GM18870 (cell line): ENCODE measurements at regions not wholly inside any gene's neighbourhood (a gene's known extent, or its start where the extent isn't known, plus 50 kb on each side); places are given as distances from the start of the nearest gene placed in this dataset.

Source experiments
- ATAC-seq: cut with Tn5 transposase; IDR thresholded peaks from one replicate; pipeline ENCODE4 v1.9.1; 2021; ENCODE audit warnings: moderate library complexity; ENCODE audit not compliant: unreplicated experiment

DNA sequence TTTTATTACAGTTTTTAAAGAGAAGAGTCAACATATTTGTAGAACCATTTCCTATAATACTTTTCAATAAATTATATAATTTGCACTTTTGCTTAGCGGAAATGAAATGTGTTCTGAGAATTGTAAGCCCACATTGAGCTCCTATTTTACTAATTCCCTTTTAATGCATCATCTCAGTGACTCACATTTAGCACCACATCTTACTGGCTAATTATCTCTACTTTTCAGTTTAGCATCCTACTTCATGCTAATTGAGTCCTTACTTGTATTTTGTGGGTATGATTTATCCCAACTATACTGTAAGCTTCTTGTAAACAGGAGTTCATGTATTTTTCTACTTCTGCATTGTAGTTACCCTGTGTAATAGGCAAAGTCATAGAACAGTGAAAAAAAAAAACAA, 67.5 kb downstream of the TMX1 start:
- ATAC-seq, result no peak

GRCh38 chr14:51308866-51309265, 68.8 kb downstream of the TMX1 start:
- no peak for ATAC-seq

DNA sequence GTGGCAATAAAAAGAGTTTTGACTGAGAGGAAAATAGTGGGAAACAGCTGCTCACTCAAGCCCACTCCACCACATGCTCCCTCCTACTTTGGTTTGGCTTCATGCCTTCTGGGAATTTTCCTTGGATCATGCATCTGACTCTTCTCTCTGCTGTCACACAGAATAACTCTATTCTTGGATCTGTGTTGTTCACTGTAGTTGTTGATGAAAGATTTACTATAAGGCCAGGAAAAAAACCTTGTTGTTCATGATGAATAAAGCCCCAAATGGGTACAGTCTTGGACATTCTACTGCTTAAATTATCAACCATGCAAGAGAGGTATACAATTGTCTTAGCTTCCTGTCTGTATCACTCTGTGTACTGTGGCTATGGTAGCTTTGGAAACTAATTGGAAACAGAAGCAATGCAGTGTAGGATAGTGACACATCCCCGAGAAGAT, 70.5 kb downstream of the TMX1 start:
- no peak for ATAC-seq

DNA sequence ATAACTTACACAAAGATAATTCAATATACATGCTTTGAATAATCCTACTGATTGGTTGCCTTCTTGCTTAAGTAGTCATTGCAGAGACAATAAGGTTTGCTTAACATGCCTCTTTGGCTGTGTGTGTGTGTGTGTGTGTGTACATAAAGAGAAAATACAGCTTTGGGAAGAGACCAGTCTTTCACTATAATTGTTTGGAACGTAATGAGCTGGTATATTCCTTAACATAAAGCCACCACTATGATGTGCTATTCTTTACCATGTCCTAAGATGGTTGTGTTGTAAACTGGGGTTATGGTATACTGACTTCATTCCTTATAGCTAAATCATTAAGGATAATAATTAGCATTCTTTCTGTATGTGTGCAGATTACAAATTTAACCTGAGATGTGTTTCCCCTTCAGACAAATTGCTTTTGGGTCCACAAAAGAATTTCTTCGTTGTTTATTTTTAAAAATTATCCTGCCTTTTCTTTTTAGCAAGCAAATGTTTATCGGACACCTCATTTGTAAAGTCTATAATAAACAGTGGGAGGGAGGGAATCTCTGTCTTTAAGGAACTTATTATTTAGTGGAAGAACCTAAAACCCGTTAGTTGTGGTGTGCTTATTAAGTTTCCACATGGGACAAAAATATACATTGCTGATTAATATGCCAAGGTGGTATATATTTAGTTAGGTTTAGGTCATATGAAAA, 74.4 kb downstream of the TMX1 start:
- no peak for ATAC-seq

DNA sequence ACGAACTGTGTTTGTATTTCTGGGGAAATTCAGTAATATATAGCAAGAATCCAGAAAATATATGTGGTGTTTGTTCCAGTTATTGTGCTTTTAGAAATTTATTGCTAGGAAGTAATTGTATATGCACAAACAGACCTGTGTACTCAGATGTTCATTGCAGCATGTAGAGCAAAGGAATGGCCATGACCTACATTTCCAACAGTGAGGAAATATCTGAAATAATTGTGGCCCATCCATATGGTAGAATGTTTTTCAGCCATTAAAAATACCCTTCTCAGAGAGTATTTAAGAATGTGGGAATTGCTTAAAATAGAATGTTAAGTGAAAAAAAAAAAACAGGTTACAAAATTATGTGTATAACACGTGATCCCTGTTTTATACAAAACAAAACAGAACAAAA, 77.3 kb downstream of the TMX1 start:
- no peak for ATAC-seq

DNA sequence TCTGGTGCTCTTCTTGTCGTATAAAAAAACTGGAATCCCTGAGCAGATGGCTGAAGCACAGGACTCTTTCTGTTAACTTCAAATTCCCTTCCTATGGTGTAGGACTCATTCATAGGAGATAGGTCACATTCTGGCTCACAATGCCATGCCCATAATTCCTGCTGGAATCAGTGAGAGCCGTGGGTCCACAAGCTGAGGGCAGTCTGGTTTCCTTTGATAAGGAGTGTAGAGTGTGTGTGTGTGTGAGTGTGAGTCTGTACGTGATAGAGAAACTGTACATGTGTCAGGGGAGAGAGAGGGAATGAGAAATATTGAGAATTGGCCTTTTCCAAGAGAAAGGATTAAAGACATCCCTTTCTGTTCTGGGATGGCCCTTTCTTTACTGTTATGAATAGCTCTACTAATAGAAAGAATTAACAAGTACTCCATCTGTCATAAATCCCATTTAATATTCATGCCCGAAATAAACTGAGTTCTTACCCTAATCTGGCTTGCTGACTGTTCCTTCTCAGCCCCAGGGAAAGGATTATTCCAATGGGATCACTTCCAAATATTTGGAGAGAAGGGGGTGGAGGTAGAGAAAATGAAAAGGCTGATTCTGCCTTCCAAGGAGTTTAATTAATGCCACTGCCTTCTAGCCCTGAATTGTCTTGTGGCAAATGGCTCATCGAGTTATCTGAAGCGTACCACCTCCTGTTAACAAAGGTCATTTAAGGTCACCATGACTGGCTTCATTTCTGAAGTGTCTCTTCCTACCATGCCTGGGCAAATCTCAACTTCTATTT, 79.0 kb downstream of the TMX1 start:
- ATAC-seq, result no peak

DNA sequence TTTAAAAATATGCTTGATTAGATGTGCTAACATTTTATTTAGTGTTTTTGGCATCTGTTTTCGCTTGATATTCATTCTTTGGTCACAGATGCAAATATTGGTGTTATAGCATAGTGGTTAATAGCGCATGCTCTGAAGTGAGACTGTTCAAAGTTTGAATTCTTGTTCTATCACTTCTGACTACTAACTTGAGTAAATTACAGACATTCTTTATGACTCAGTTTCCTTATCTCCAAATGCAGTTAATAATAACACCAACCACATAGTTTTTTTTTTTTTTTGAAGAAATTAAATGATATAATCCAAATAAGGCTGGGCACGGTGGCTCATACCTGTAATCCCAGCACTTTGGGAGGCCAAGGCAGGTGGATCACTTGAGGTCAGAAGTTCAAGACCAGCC, 81.0 kb downstream of the TMX1 start:
- no peak for ATAC-seq

GRCh38 chr14:51323492-51323891, 83.4 kb downstream of the TMX1 start:
- ATAC-seq, result no peak

DNA sequence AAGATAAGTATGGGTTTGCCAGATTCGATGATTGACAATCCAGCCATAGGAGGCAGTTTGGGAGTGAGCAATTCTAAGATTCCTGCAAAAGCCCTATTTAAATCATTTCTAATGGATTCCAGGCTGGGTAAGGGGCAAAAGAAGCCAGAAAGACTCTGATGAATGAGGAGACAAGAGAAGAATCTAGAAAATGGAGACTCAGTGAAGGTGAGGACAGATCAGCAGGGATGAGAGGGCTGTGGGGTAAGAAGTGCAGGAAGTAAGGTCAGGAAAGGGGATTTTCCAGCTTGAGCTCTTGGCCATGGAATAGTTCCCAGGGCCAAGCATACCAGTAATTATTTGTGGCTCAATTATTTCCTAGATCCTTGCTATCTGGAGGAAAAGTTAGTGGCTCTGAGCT, 87.3 kb downstream of the TMX1 start:
- ATAC-seq, result no peak

DNA sequence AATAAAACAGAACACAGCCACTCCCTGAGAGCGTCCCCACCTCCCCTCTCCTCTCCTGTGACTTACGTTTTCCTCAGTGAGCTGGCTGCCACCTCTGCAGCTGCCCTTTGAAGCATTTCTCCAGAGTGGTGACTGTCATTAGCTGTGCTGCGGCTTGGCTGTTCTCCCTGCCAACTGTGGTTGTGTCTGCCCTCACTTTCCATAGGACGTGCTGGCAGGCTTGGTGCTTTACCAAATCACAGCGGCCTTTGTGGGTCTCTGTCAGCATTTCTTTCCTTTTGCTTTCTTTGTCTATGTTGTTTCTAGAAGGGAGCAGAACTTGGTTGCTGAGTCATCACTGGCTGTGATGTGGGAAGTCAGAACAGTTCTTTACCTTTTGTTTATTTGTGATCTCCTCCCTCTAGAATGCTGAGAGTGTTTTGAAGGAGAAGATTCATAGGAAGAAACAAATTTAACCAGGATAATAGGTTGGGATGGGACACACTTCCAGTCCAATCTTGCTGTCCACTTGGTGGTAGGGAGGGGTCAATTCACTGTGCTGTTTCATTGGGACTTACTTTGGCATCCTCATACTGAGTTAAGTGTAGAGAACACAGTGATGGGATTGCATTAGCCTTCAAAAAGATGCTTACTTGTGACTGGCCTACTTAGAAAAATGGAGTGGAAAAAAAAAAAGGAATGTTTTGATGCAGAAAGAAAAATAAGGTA, 88.2 kb downstream of the TMX1 start:
- no peak for ATAC-seq

GRCh38 chr14:51328772-51329353, 88.8 kb downstream of the TMX1 start:
- ATAC-seq, result no peak

- no peak for ATAC-seq
Measured at GRCh38 chr14:51331486-51332367, 91.7 kb downstream of the TMX1 start.

DNA sequence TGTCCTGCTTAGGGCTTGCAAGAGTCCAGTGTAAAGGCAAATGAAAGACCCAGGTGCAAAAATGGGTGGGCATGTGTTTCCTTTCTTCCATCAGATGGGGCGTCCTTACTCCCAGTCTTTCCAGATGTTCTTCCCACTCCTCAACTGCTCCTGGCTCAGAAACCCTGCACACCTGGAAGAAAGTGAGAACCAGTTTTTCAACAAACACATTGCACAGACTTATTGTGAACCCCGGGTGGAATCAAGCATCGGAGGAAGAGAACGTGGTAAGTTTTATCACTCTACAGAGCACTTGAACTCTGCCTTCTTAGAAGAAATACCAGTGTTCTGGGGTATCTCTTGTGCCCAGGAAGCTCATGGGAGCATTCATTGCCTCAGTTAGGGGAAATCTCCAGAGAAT, 93.3 kb downstream of the TMX1 start:
- ATAC-seq, result no peak

DNA sequence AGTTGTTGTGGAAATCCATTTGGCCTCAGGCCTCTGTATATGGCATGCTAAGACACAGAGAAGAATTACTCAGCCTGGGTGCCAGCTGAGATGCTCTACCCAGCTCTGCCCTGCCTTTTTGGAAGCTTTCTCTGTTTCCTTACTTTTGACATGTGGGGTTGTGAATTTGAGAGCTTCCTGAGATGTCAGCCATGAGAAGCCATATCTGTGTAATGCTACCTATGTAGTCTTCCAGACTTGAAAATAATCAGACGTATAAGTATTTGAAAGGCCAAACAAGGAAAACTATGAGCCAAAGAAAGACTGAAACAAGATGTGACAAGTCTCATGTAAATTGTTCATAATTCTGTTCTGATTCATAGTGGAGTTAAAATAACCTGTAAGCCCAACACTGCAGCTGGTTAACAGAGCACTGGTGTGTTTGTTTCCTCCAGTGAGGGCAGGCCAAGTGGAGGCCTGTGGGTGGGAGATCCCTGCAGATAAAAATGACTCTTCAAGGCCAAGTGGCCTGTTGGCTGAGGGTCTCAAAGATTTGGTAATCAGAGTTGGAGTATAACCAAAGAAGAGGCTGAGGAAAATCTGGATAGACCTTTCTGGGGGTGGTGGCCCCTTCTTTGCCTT, 94.0 kb downstream of the TMX1 start:
- ATAC-seq, result no peak

GRCh38 chr14:51334566-51334965, 94.5 kb downstream of the TMX1 start:
- no peak for ATAC-seq

GRCh38 chr14:51335531-51335930, 95.5 kb downstream of the TMX1 start:
- no peak for ATAC-seq

GRCh38 chr14:51335961-51336723, 96.1 kb downstream of the TMX1 start:
- no peak for ATAC-seq

GRCh38 chr14:51336734-51337133, 96.7 kb downstream of the TMX1 start:
- ATAC-seq, result no peak

DNA sequence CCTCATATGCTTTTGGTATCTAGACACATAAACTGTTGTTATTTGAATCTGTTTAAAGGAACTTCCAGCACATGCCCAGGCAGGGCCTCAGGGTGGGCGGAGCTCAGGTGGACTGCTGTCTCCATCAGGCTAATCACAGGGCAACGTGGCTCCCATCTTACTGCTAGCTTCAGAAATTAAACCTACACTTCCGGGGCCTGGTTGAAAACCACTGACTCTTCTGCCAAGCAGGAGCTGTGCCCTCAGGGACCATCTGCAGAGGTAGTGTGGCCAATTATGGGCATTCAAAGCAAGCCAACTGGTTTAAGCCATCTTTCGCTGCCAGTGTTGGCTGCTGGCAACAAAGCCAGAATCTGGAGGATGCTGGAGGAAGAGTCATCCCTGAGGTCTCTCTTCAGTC, 97.5 kb downstream of the TMX1 start:
- ATAC-seq, result no peak
